GM06990 (cell line): ENCODE measurements at regions not wholly inside any gene's neighbourhood (a gene's known extent, or its start where the extent isn't known, plus 50 kb on each side); places are given as distances from the start of the nearest gene placed in this dataset.

Source experiments
- DNase-seq: peaks from one replicate; pipeline ENCODE4 v3.0.0-alpha.2; 2011; ENCODE audit not compliant: insufficient read length; ENCODE audit errors: extremely low read depth
- H3K27me3 ChIP-seq: replicated peaks from 2 replicates; pipeline ENCODE4 v1.6.0; 2011; ENCODE audit warnings: low read length; ENCODE audit not compliant: control insufficient read depth, insufficient read depth
- H3K36me3 ChIP-seq: 2 replicates; pipeline ENCODE4 v1.5.1; 2011; ENCODE audit warnings: low read length; ENCODE audit not compliant: control insufficient read depth, insufficient read depth
- H3K4me3 ChIP-seq: replicated peaks from 2 replicates; pipeline ENCODE4 v1.5.1; 2011; ENCODE audit warnings: low read depth, mild to moderate bottlenecking, control low read depth, low read length
- CTCF ChIP-seq: IDR thresholded peaks from 2 replicates; pipeline ENCODE4 v1.5.1; 2011; ENCODE audit warnings: low read length, control low read depth, mild to moderate bottlenecking, inconsistent platforms; ENCODE audit not compliant: insufficient read depth, poor library complexity, severe bottlenecking

DNA sequence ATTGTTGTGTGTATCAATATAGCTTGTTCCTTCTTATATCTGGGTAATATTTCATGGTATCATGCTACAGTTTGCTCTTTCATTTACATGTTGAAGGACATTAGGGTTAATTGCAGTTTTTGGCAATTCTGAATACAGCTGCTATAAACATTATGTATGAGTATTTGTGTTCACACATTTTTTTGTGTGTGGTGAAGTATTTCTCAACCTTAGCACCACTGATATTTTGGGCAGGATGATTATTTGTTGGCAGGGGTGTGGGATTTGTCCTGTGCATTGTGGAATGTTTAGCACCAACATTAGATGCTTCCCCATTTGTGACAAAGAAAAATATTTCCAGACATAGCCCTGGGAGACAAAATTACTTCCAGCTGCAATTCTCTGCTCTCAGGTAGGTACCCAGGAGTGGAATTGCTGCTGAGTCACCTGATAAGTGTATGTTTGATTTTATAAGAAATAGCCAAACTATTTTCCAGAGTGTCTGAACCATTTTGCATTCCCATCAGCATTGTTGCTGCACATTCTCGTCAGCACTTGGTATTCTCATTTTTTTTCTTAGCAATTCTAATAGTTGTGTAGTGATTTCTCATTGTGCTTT, 128.2 kb downstream of the SNX19 start:
- Histone ChIP-seq H3K4me3 (no peak overlapping the region), H3K36me3 (no peaks in the 10 kb centered on the region), H3K27me3 (no peaks in the 10 kb centered on the region; the same call in none of the 2 replicates)
- DNase-seq, result no peak
- TF ChIP-seq CTCF, result no peak

DNA sequence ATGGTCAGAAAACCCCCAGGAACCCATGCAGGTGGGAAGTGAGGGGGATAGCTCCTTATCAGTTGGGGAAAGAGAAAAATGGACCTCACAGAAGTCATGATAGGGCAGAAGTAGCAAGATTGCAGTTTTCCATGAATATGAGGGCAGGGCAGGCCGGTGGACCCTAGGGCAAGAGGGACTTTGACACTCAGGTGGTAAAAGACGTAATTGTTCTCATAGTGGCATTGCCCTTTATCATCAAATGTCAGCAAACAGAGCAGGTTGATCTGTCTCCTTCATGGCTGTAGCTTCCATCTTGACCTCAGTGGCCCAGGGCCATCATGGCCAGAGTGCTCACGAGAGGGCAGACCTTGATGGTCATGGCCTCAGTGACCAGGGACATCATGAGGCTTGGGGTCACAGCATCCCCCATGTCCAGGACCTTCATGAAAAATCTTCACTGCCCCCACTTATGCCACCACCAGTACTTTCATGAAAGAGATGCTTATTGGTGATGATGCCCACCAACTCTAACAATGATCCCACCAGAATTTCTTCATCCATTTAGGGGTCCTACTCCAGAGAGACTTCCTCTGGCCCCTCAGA, 127.1 kb downstream of the SNX19 start:
- H3K4me3 ChIP-seq, result no peak overlapping the region

DNA sequence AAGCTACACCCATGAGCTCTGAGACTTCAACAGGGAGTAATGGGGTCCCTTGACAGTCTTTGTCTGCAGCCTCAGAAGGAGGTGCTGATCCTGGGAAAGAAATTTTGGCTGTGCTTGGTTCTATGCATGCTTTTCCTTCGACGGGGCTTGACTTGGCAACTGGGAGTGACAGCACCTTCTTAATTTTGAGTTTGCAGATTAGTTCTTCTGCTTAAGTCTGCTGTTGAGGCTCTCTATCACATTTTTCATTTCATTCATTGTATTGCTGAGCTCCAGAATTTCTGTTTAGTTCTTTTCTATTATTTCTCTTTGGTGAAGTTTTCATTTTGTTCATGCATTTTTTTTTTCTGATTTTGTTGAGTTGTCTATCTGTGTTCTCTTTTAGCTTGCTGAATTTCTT, 125.6 kb downstream of the SNX19 start:
- DNase-seq, result no peak
- H3K36me3 ChIP-seq, result no peaks in the 10 kb centered on the region
- TF ChIP-seq CTCF, result no peak
- H3K4me3 ChIP-seq, result no peak overlapping the region
- no peaks in the 10 kb centered on the region; the same call in 1 of the 2 replicates for H3K27me3 ChIP-seq

More for the DNA sequence above, 127.1 kb downstream of the SNX19 start:
- Histone ChIP-seq H3K36me3 (no peaks in the 10 kb centered on the region), H3K27me3 (no peaks in the 10 kb centered on the region; the same call in none of the 2 replicates)
- DNase-seq, result no peak
- TF ChIP-seq CTCF, result no peak

DNA sequence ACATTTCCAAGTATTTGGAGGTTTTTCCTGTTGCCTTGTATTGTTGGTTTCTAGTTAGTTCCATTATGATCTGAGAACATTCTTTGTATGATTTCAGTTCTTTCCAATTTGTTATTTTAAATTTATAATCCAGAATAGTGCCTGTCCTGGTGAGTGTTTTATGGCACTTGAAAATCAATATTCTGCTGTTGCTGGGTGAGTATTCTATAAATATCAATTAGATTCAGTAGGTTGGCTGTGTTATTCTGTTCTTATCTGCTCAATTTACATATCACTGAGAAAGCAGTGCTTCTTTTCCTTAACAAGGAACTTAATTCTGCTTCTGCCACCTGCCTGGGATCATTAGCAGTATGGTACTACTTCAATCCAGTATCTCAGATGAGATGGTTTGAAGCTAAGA, 123.5 kb downstream of the SNX19 start:
- H3K27me3 ChIP-seq, result no peaks in the 10 kb centered on the region; the same call in 1 of the 2 replicates
- no peak for DNase-seq
- H3K4me3 ChIP-seq, result no peak overlapping the region
- no peak for TF ChIP-seq CTCF
- no peaks in the 10 kb centered on the region for H3K36me3 ChIP-seq

GRCh38 chr11:130796828-130797227, 119.5 kb downstream of the SNX19 start:
- H3K4me3 ChIP-seq, result no peak overlapping the region
- DNase-seq, result no peak
- TF ChIP-seq CTCF, result no peak
- H3K36me3 ChIP-seq, result no peaks in the 10 kb centered on the region
- H3K27me3 ChIP-seq, result no peaks in the 10 kb centered on the region
